ENCODE measurements at regions not wholly inside any gene's neighbourhood (a gene's known extent, or its start where the extent isn't known, plus 50 kb on each side); places are given as distances from the start of the nearest gene placed in this dataset.

GRCh38 chr22:47801541-47802245, 1039.2 kb downstream of the TBC1D22A start:
- no peaks in the 10 kb centered on the region for H3K36me3 Mint-ChIP-seq (ENCODE audit: insufficient read depth)
- no peak overlapping the region for H3K4me3 Mint-ChIP-seq
- no peaks in the 10 kb centered on the region for H3K27me3 Mint-ChIP-seq (ENCODE audit: low read depth)
- no peaks in the 10 kb centered on the region for H3K4me1 Mint-ChIP-seq (ENCODE audit: low read depth)
- H3K9me3 Mint-ChIP-seq = no peaks in the 10 kb centered on the region
- ATAC-seq (no peak), DNase-seq (no peak)

GRCh38 chr22:47798229-47798628, 1035.8 kb downstream of the TBC1D22A start:
- Mint-ChIP-seq H3K36me3 (ENCODE audit: insufficient read depth) (no peaks in the 10 kb centered on the region), H3K9me3 (no peaks in the 10 kb centered on the region), H3K4me3 (no peak overlapping the region), H3K4me1 (ENCODE audit: low read depth) (no peaks in the 10 kb centered on the region), H3K27me3 (ENCODE audit: low read depth) (no peaks in the 10 kb centered on the region)
- ATAC-seq = no peak
- no peak for DNase-seq

- DNase-seq (no peak), ATAC-seq (no peak)
- H3K4me3 Mint-ChIP-seq = no peak overlapping the region
- no peaks in the 10 kb centered on the region for H3K9me3 Mint-ChIP-seq
- H3K27me3 Mint-ChIP-seq (ENCODE audit: low read depth) = no peaks in the 10 kb centered on the region
- no peaks in the 10 kb centered on the region for H3K4me1 Mint-ChIP-seq (ENCODE audit: low read depth)
- no peaks in the 10 kb centered on the region for H3K36me3 Mint-ChIP-seq (ENCODE audit: insufficient read depth)
Measured at GRCh38 chr22:47797342-47797945, 1035.0 kb downstream of the TBC1D22A start.

GRCh38 chr22:47796128-47796908, 1033.9 kb downstream of the TBC1D22A start:
- no peaks in the 10 kb centered on the region for H3K36me3 Mint-ChIP-seq (ENCODE audit: insufficient read depth)
- H3K4me1 Mint-ChIP-seq (ENCODE audit: low read depth) = no peaks in the 10 kb centered on the region
- no peak overlapping the region for H3K4me3 Mint-ChIP-seq
- H3K9me3 Mint-ChIP-seq = no peaks in the 10 kb centered on the region
- ATAC-seq = no peak
- DNase-seq = no peak
- no peaks in the 10 kb centered on the region for H3K27me3 Mint-ChIP-seq (ENCODE audit: low read depth)

GRCh38 chr22:47795477-47796127, 1033.2 kb downstream of the TBC1D22A start:
- DNase-seq (no peak), ATAC-seq (no peak)
- Mint-ChIP-seq H3K9me3 (no peaks in the 10 kb centered on the region), H3K4me3 (no peak overlapping the region), H3K36me3 (ENCODE audit: insufficient read depth) (no peaks in the 10 kb centered on the region), H3K27me3 (ENCODE audit: low read depth) (no peaks in the 10 kb centered on the region), H3K4me1 (ENCODE audit: low read depth) (no peaks in the 10 kb centered on the region)

- no peaks in the 10 kb centered on the region for H3K36me3 Mint-ChIP-seq (ENCODE audit: insufficient read depth)
- no peaks in the 10 kb centered on the region for H3K27me3 Mint-ChIP-seq (ENCODE audit: low read depth)
- no peaks in the 10 kb centered on the region for H3K9me3 Mint-ChIP-seq
- H3K4me3 Mint-ChIP-seq = no peak overlapping the region
- ATAC-seq (no peak), DNase-seq (no peak)
- H3K4me1 Mint-ChIP-seq (ENCODE audit: low read depth) = no peaks in the 10 kb centered on the region
Measured at GRCh38 chr22:47794851-47795250, 1032.4 kb downstream of the TBC1D22A start.

- no peaks in the 10 kb centered on the region for H3K9me3 Mint-ChIP-seq
- no peaks in the 10 kb centered on the region for H3K36me3 Mint-ChIP-seq (ENCODE audit: insufficient read depth)
- H3K4me1 Mint-ChIP-seq (ENCODE audit: low read depth) = no peaks in the 10 kb centered on the region
- no peak overlapping the region for H3K4me3 Mint-ChIP-seq
- no peak for DNase-seq
- H3K27me3 Mint-ChIP-seq (ENCODE audit: low read depth) = no peaks in the 10 kb centered on the region
- no peak for ATAC-seq
Measured at GRCh38 chr22:47793304-47794101, 1031.1 kb downstream of the TBC1D22A start.

GRCh38 chr22:47789171-47789570, 1026.7 kb downstream of the TBC1D22A start:
- Mint-ChIP-seq H3K36me3 (ENCODE audit: insufficient read depth) (no peaks in the 10 kb centered on the region), H3K4me3 (no peak overlapping the region), H3K27me3 (ENCODE audit: low read depth) (peaks cover 15% of the 10 kb centered on the region), H3K9me3 (no peaks in the 10 kb centered on the region), H3K4me1 (ENCODE audit: low read depth) (no peaks in the 10 kb centered on the region)
- DNase-seq (no peak), ATAC-seq (no peak)

GRCh38 chr22:47788461-47788860, 1026.0 kb downstream of the TBC1D22A start:
- no peak for ATAC-seq

GRCh38 chr22:47787501-47788227, 1025.2 kb downstream of the TBC1D22A start:
- H3K4me1 Mint-ChIP-seq (ENCODE audit: low read depth) = no peaks in the 10 kb centered on the region
- H3K27me3 Mint-ChIP-seq (ENCODE audit: low read depth) = peaks cover 15% of the 10 kb centered on the region
- ATAC-seq (no peak), DNase-seq (no peak)
- H3K4me3 Mint-ChIP-seq = no peak overlapping the region
- H3K9me3 Mint-ChIP-seq = no peaks in the 10 kb centered on the region
- no peaks in the 10 kb centered on the region for H3K36me3 Mint-ChIP-seq (ENCODE audit: insufficient read depth)

More at GRCh38 chr22:47788461-47788860, 1026.0 kb downstream of the TBC1D22A start:
- H3K9me3 Mint-ChIP-seq = no peaks in the 10 kb centered on the region
- peaks cover 15% of the 10 kb centered on the region for H3K27me3 Mint-ChIP-seq (ENCODE audit: low read depth)
- H3K36me3 Mint-ChIP-seq (ENCODE audit: insufficient read depth) = no peaks in the 10 kb centered on the region
- no peaks in the 10 kb centered on the region for H3K4me1 Mint-ChIP-seq (ENCODE audit: low read depth)
- DNase-seq = no peak
- H3K4me3 Mint-ChIP-seq = no peak overlapping the region

- Mint-ChIP-seq H3K27me3 (ENCODE audit: low read depth) (peaks cover 18% of the 10 kb centered on the region), H3K9me3 (no peaks in the 10 kb centered on the region), H3K4me3 (no peak overlapping the region), H3K36me3 (ENCODE audit: insufficient read depth) (no peaks in the 10 kb centered on the region), H3K4me1 (ENCODE audit: low read depth) (no peaks in the 10 kb centered on the region)
- no peak for ATAC-seq
- DNase-seq = no peak
Measured at GRCh38 chr22:47786650-47787290, 1024.3 kb downstream of the TBC1D22A start.

- DNase-seq (no peak), ATAC-seq (no peak)
- Mint-ChIP-seq H3K4me1 (ENCODE audit: low read depth) (no peaks in the 10 kb centered on the region), H3K9me3 (no peaks in the 10 kb centered on the region), H3K36me3 (ENCODE audit: insufficient read depth) (no peaks in the 10 kb centered on the region), H3K27me3 (ENCODE audit: low read depth) (peaks cover 18% of the 10 kb centered on the region), H3K4me3 (no peak overlapping the region)
Measured at GRCh38 chr22:47784991-47785390, 1022.5 kb downstream of the TBC1D22A start.

GRCh38 chr22:47784367-47784983, 1022.0 kb downstream of the TBC1D22A start:
- H3K27me3 Mint-ChIP-seq (ENCODE audit: low read depth) = peaks cover 18% of the 10 kb centered on the region
- no peaks in the 10 kb centered on the region for H3K36me3 Mint-ChIP-seq (ENCODE audit: insufficient read depth)
- H3K4me1 Mint-ChIP-seq (ENCODE audit: low read depth) = no peaks in the 10 kb centered on the region
- H3K4me3 Mint-ChIP-seq = no peak overlapping the region
- H3K9me3 Mint-ChIP-seq = no peaks in the 10 kb centered on the region
- no peak for ATAC-seq
- no peak for DNase-seq
